MM.1S (cell line): ENCODE measurements at regions not wholly inside any gene's neighbourhood (a gene's known extent, or its start where the extent isn't known, plus 50 kb on each side); places are given as distances from the start of the nearest gene placed in this dataset.

Source experiments
- EZH2 ChIP-seq: fragments of 300-600 bp; sonication (generic); optimal IDR thresholded peaks from 2 replicates; pipeline ENCODE3; 2017; ENCODE audit warnings: low read depth, mild to moderate bottlenecking, antibody characterized with exemption, low read length, mixed read lengths
- TF ChIP-seq, protein P1 (sequence below): fragments of 300-600 bp; sonication (generic); IDR thresholded peaks from 2 replicates; pipeline ENCODE4 v1.5.1; 2016; ENCODE audit warnings: antibody characterized with exemption, low read length, mixed read lengths

DNA sequence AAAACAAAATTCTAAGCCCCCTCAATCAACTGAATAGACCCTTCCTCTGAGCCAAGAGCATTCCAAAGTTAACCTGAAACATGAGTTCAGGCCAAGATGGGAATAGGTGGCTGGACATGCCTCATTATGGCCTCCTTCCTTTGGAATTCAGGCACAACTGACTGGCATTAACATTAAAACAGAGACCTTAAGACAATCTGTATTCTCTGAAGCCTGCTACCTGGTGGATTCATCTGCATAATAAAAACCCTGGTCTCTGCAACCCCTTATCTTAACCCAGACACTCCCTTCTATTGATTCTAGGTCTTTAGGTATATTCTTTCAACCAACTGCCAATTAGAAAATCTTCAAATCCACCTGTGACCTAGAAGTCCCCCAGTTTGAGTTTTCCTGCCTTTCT, 66.3 kb downstream of the JRKL start:
- TF ChIP-seq, protein P1, sequence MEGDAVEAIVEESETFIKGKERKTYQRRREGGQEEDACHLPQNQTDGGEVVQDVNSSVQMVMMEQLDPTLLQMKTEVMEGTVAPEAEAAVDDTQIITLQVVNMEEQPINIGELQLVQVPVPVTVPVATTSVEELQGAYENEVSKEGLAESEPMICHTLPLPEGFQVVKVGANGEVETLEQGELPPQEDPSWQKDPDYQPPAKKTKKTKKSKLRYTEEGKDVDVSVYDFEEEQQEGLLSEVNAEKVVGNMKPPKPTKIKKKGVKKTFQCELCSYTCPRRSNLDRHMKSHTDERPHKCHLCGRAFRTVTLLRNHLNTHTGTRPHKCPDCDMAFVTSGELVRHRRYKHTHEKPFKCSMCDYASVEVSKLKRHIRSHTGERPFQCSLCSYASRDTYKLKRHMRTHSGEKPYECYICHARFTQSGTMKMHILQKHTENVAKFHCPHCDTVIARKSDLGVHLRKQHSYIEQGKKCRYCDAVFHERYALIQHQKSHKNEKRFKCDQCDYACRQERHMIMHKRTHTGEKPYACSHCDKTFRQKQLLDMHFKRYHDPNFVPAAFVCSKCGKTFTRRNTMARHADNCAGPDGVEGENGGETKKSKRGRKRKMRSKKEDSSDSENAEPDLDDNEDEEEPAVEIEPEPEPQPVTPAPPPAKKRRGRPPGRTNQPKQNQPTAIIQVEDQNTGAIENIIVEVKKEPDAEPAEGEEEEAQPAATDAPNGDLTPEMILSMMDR, result no peak
- TF ChIP-seq EZH2, result no peak
